HepG2 (cell line): ENCODE measurements at regions not wholly inside any gene's neighbourhood (a gene's known extent, or its start where the extent isn't known, plus 50 kb on each side); places are given as distances from the start of the nearest gene placed in this dataset.

Experiments used
- ATAC-seq: fragments of 200-7000 bp; cut with Tn5 transposase; 3 replicates; pipeline ENCODE4 v1.9.1; 2020; ENCODE audit warnings: mild to moderate bottlenecking, moderate library complexity
- BruUV-seq: library from RNA; stranded (reverse); fragments of 400-500 nt; replicated peaks from 2 replicates; lab custom pipeline; 2021; lab: Mats Ljungman, UMichigan
- CTCF ChIA-PET: fragments of 300-600 bp; formaldehyde crosslinking; extraction: SDS; loops from one replicate; lab custom pipeline; 2021; ENCODE audit warnings: low total read pairs, inconsistent platforms, low intra/inter-chr PET ratio; lab: Yijun Ruan, JAX
- POLR2A ChIA-PET: fragments of 350-600 bp; sonication (Branson Sonifier 250); formaldehyde crosslinking; loops from one replicate; lab custom pipeline; 2020; ENCODE audit warnings: antibody characterized with exemption, inconsistent platforms; lab: Yijun Ruan, JAX
- DNase-seq: peaks from one replicate; pipeline ENCODE4 v3.0.0-alpha.2; 2015; ENCODE audit warnings: low spot score
- FAIRE-seq: peaks from 3 replicates; lab custom pipeline; 2011; peaks lifted over from hg19 to GRCh38; lab: Jason Lieb, UNC
- H2AFZ ChIP-seq: one replicate; pipeline ENCODE4 v1.6.1; 2011; ENCODE audit warnings: low read length, inconsistent platforms
- H3K27ac ChIP-seq: fragments of 300-600 bp; 3 replicates; pipeline ENCODE4 v1.8.0; 2011; ENCODE audit warnings: mixed run types, mild to moderate bottlenecking, mixed read lengths, low read length, inconsistent platforms; ENCODE audit not compliant: insufficient read depth; ENCODE audit errors: extremely low read length
- H3K27me3 ChIP-seq, 2 experiments: fragments of 200-600 bp in 1 of 2; 2 replicates in 1 of 2; 3 replicates in 1 of 2; pipeline versions ENCODE4 v1.6.0 to v1.8.0; 2011; ENCODE audit warnings: low read length in 2 of 2, mild to moderate bottlenecking in 2 of 2, moderate library complexity in 2 of 2, inconsistent platforms in 1 of 2; ENCODE audit not compliant: insufficient read depth in 2 of 2, control insufficient read depth in 1 of 2
- H3K36me3 ChIP-seq, 2 experiments: fragments of 200-600 bp in 1 of 2; replicated peaks in 1 of 2; 2 replicates in 1 of 2; 3 replicates in 1 of 2; pipeline versions ENCODE4 v1.5.1 to v1.8.0; 2011; ENCODE audit warnings: low read length in 2 of 2, inconsistent platforms in 1 of 2; ENCODE audit not compliant: insufficient read depth in 2 of 2, control insufficient read depth in 1 of 2
- H3K4me1 ChIP-seq: 2 replicates; pipeline ENCODE4 v1.5.1; 2012; ENCODE audit warnings: low read length, inconsistent platforms; ENCODE audit not compliant: insufficient read depth
- H3K4me2 ChIP-seq: 2 replicates; pipeline ENCODE4 v1.6.0; 2011; ENCODE audit warnings: low read depth, low read length, inconsistent platforms
- H3K4me3 ChIP-seq, 3 experiments: fragments of 200-600 bp in 1 of 3; sonication (generic), shearing (Covaris generic) in 1 of 3; replicated peaks in 1 of 3; 2 replicates each; pipeline ENCODE4 v1.5.1; 2011 to 2016; ENCODE audit warnings: low read length in 3 of 3, inconsistent platforms in 2 of 3, low read depth in 2 of 3, mild to moderate bottlenecking in 2 of 3, control low read depth in 1 of 3, mixed read lengths in 1 of 3; ENCODE audit not compliant: insufficient read depth in 1 of 3
- H3K79me2 ChIP-seq: one replicate; pipeline ENCODE4 v1.6.1; 2011; ENCODE audit warnings: low read length, inconsistent platforms; ENCODE audit not compliant: insufficient read depth
- H3K9ac ChIP-seq: 2 replicates; pipeline ENCODE4 v1.6.0; 2011; ENCODE audit warnings: mild to moderate bottlenecking, low read depth, low read length, inconsistent platforms; ENCODE audit not compliant: insufficient read depth
- H3K9me3 ChIP-seq: 2 replicates; pipeline ENCODE4 v1.5.1; 2012; ENCODE audit warnings: mild to moderate bottlenecking, low read length
- H4K20me1 ChIP-seq: 2 replicates; pipeline ENCODE4 v1.6.0; 2011; ENCODE audit warnings: inconsistent platforms, mild to moderate bottlenecking, low read length, moderate library complexity; ENCODE audit not compliant: insufficient read depth
- ATF1 ChIP-seq: IDR thresholded peaks from 2 replicates; pipeline ENCODE4 v1.6.1; 2016; ENCODE audit warnings: mild to moderate bottlenecking, control low read depth
- GLMP ChIP-seq: sonication (generic); formaldehyde crosslinking; IDR thresholded peaks from 2 replicates; pipeline ENCODE4 v1.9.0; 2021; ENCODE audit warnings: missing genetic modification reagents, mild to moderate bottlenecking, borderline replicate concordance
- KAT8 ChIP-seq: IDR thresholded peaks from 2 replicates; pipeline ENCODE4 v1.6.1; 2016; ENCODE audit warnings: missing genetic modification reagents, missing compliant biosample characterization
- NFE2L1 ChIP-seq: sonication (generic); formaldehyde crosslinking; IDR thresholded peaks from 2 replicates; pipeline ENCODE4 v1.4.0; 2020; ENCODE audit warnings: missing genetic modification reagents, mild to moderate bottlenecking, borderline replicate concordance
- RARA ChIP-seq: IDR thresholded peaks from 2 replicates; pipeline ENCODE4 v1.6.1; 2016; ENCODE audit warnings: missing genetic modification reagents, missing compliant biosample characterization
- SIN3B ChIP-seq: fragments of 150-350 bp; IDR thresholded peaks from 2 replicates; pipeline ENCODE4 v1.6.1; 2014; ENCODE audit warnings: low read length
- U2AF1 ChIP-seq: fragments of 200-400 bp; formaldehyde crosslinking; optimal IDR thresholded peaks from 2 replicates; pipeline ENCODE3; 2017; ENCODE audit warnings: mild to moderate bottlenecking, low read depth, low read length
- USF2 ChIP-seq, 2 experiments: sonication (generic) in 1 of 2; formaldehyde crosslinking in 1 of 2; IDR thresholded peaks; 2 replicates each; pipeline versions ENCODE4 v1.5.1 to v1.6.1; 2011 to 2020; ENCODE audit warnings: borderline replicate concordance in 1 of 2, low read depth in 1 of 2, low read length in 1 of 2, mild to moderate bottlenecking in 1 of 2, missing genetic modification reagents in 1 of 2, moderate library complexity in 1 of 2
- ZNF101 ChIP-seq: sonication (generic); formaldehyde crosslinking; IDR thresholded peaks from 2 replicates; pipeline ENCODE4 v1.4.0; 2020; ENCODE audit warnings: mild to moderate bottlenecking, low read depth, missing genetic modification reagents, borderline replicate concordance
- ZNF207 ChIP-seq: fragments of 450-650 bp; IDR thresholded peaks from 2 replicates; pipeline ENCODE4 v1.6.1; 2016; ENCODE audit warnings: antibody characterized with exemption, borderline replicate concordance
- ZNF335 ChIP-seq: sonication (generic); formaldehyde crosslinking; IDR thresholded peaks from 2 replicates; pipeline ENCODE4 v1.4.0; 2020; ENCODE audit warnings: missing genetic modification reagents
- ZNF530 ChIP-seq: sonication (generic); formaldehyde crosslinking; IDR thresholded peaks from 2 replicates; pipeline ENCODE4 v1.5.0; 2020; ENCODE audit warnings: low read depth, mild to moderate bottlenecking, missing genetic modification reagents
- ZNF564 ChIP-seq: sonication (generic); formaldehyde crosslinking; IDR thresholded peaks from 2 replicates; pipeline ENCODE4 v1.8.1; 2023; ENCODE audit warnings: mild to moderate bottlenecking, missing genetic modification reagents
- ZNF691 ChIP-seq: sonication (generic); formaldehyde crosslinking; IDR thresholded peaks from 2 replicates; pipeline ENCODE4 v1.4.0; 2020; ENCODE audit warnings: missing genetic modification reagents, low read depth, mild to moderate bottlenecking, borderline replicate concordance
- ZNF724P ChIP-seq: sonication (generic); formaldehyde crosslinking; IDR thresholded peaks from 2 replicates; pipeline ENCODE4 v1.8.0; 2022; ENCODE audit warnings: missing genetic modification reagents, borderline replicate concordance
- ZNF883 ChIP-seq: sonication (generic); formaldehyde crosslinking; IDR thresholded peaks from 2 replicates; pipeline ENCODE4 v1.5.1; 2020; ENCODE audit warnings: mild to moderate bottlenecking, missing genetic modification reagents; ENCODE audit errors: not compliant biosample characterization
- WGBS: methylation state at CpG from one replicate; pipeline ENCODE4 v1.1.6; 2017; ENCODE audit warnings: low lambda C conversion rate; 5-methylcytosine and 5-hydroxymethylcytosine counted together
- in situ Hi-C: cut with HindIII; loops from 2 replicates; pipeline ENCODE4 v1.10.0; 2017; ENCODE audit warnings: low pct_unique_long_range_greater_than_20kb; ENCODE audit not compliant: extremely low pct_ligation_motif_present
- intact Hi-C: fragments of 100-400 bp; cut with micrococcal nuclease; formaldehyde crosslinking; loops from one replicate; pipeline ENCODE4 v1.10.0; 2022; ENCODE audit not compliant: unreplicated experiment

- TF ChIP-seq RARA, result no peak
Measured at GRCh38 chr15:93185796-93186195, 96.8 kb upstream of the RGMA start (continued).

- ChIA-PET CTCF (no interaction called here), POLR2A (no interaction called here)
- WGBS, result 15% methylated on average over 8 of the region's 8 CpGs
- DNase-seq (no peak), FAIRE-seq (no peak), ATAC-seq (no peak)
- H3K4me3 ChIP-seq, result no peak overlapping the region
- in situ Hi-C loops, result no loop called here
- no peak overlapping the region for H3K4me2 ChIP-seq
- no TSS peak for BruUV-seq
- H3K27me3 ChIP-seq, result peaks cover 0 to 27% of the 10 kb centered on the region in 2 experiments; a peak in 4 of 5 replicates
- no peaks in the 10 kb centered on the region for H3K4me1 ChIP-seq
- no peaks in the 10 kb centered on the region for H3K79me2 ChIP-seq
- no peaks in the 10 kb centered on the region for H4K20me1 ChIP-seq
- H3K9ac ChIP-seq, result no peak overlapping the region
- intact Hi-C loops, result no loop called here
- H3K27ac ChIP-seq, result no peak overlapping the region
- H2AFZ ChIP-seq, result no peak overlapping the region
- TF ChIP-seq GLMP (CRISPR knock-in tag), result no peak
- no peak for TF ChIP-seq ATF1
- no peak for TF ChIP-seq ZNF530 (CRISPR knock-in tag)
- no peak for TF ChIP-seq SIN3B
- TF ChIP-seq ZNF207, result no peak
- TF ChIP-seq ZNF101 (CRISPR knock-in tag), result no peak
- TF ChIP-seq ZNF564, result no peak
- no peak for TF ChIP-seq U2AF1
- no peak for TF ChIP-seq KAT8
- no peak for TF ChIP-seq ZNF724P (CRISPR knock-in tag)
- TF ChIP-seq ZNF691, result no peak
- no peak for TF ChIP-seq NFE2L1
- no peak for TF ChIP-seq USF2 (IDR thresholded peaks at IDR 0.05; ENCODE audit: low read depth, low read length)
- no peak for TF ChIP-seq USF2 (CRISPR knock-in tag; IDR thresholded peaks at IDR 0.05; ENCODE audit: borderline replicate concordance)
- TF ChIP-seq ZNF335 (CRISPR knock-in tag), result no peak
- TF ChIP-seq ZNF883, result no peak
- TF ChIP-seq, all 625 proteins: peak for 0
- no peaks in the 10 kb centered on the region for H3K9me3 ChIP-seq
- H3K36me3 ChIP-seq, result no peaks in the 10 kb centered on the region
Measured at GRCh38 chr15:93182703-93183205, 93.7 kb upstream of the RGMA start.
